ENCODE measurements at regions not wholly inside any gene's neighbourhood (a gene's known extent, or its start where the extent isn't known, plus 50 kb on each side); places are given as distances from the start of the nearest gene placed in this dataset.
"Not testable (repeated sequence)": the region's sequence is repeated elsewhere in the genome, so short reads cannot be mapped to it uniquely, and the experiment has no call there.

DNA sequence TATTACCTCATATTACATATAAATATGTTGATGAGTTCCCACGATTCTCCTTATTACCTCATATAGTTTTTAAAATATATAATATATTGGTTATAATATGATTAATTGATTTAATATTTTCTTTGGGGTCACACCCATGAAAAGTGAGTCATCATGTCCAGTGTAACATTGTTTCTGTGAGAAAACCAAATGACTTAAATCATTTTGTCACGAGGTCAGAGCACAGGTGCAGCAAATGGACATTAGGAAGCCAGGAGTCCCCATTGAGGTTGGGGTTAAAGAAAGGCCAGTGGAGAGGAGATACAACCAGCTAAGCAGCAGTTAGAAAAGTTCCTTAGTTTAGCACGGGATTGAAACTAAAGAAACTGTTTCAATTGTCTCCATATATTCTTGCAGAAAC, 133.9 kb upstream of the RAPGEF2 start:
- 81% methylated on average over 3 of the region's 3 CpGs for WGBS (ENCODE audit: low lambda C conversion rate, missing lambda C conversion rate)
- Histone ChIP-seq H3K27me3 (no peaks in the 10 kb centered on the region), H3K9me2 (replicated peaks; ENCODE audit: insufficient read depth) (no peaks in the 10 kb centered on the region), H3K27ac (no peak overlapping the region), H2AFZ (no peak overlapping the region), H3K4me3 (no peak overlapping the region), H3K4me1 (ENCODE audit: insufficient read depth) (no peaks in the 10 kb centered on the region), H3K4me2 (no peak overlapping the region), H3K36me3 (replicated peaks; ENCODE audit: insufficient read depth, low read depth) (no peaks in the 10 kb centered on the region), H4K20me1 (ENCODE audit: insufficient read depth, poor library complexity, severe bottlenecking) (no peaks in the 10 kb centered on the region), H3K79me2 (no peaks in the 10 kb centered on the region), H3K9me3 (ENCODE audit: low read depth) (no peaks in the 10 kb centered on the region)
- TF ChIP-seq, protein P1, sequence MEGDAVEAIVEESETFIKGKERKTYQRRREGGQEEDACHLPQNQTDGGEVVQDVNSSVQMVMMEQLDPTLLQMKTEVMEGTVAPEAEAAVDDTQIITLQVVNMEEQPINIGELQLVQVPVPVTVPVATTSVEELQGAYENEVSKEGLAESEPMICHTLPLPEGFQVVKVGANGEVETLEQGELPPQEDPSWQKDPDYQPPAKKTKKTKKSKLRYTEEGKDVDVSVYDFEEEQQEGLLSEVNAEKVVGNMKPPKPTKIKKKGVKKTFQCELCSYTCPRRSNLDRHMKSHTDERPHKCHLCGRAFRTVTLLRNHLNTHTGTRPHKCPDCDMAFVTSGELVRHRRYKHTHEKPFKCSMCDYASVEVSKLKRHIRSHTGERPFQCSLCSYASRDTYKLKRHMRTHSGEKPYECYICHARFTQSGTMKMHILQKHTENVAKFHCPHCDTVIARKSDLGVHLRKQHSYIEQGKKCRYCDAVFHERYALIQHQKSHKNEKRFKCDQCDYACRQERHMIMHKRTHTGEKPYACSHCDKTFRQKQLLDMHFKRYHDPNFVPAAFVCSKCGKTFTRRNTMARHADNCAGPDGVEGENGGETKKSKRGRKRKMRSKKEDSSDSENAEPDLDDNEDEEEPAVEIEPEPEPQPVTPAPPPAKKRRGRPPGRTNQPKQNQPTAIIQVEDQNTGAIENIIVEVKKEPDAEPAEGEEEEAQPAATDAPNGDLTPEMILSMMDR (IDR thresholded peaks at IDR 0.05; ENCODE audit: poor library complexity), result no peak
- TF ChIP-seq EZH2phosphoT487 (IDR thresholded peaks at IDR 0.05; ENCODE audit: low read depth, severe bottlenecking, unreplicated experiment) (no peak), EZH2 (IDR thresholded peaks at IDR 0.05; ENCODE audit: borderline replicate concordance) (no peak)
- DNase-seq (ENCODE audit: low spot score), result no peak

DNA sequence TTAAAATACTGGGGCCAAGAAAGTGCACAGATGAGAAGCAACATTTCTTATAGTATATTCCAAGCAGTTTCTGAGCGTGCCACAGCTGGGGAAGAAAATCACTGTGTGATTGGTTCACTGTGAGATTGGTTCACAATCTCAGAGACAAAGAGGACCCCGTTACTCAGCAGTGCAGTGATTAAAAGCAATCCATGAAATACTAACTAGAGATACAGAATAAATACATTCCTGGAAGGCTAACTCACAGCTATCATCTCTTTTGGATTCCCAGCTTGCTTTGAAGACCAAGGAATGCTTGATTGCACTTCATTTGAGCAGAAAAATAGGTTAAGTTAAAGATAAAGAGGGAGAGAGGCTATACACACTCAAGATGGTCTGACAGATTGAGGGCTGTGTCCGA, 132.1 kb upstream of the RAPGEF2 start:
- TF ChIP-seq, protein P1 (IDR thresholded peaks at IDR 0.05; ENCODE audit: poor library complexity), result no peak
- no peak for TF ChIP-seq EZH2 (IDR thresholded peaks at IDR 0.05; ENCODE audit: borderline replicate concordance)
- no peaks in the 10 kb centered on the region for H3K79me2 ChIP-seq
- DNase-seq (ENCODE audit: low spot score), result no peak
- H3K36me3 ChIP-seq (replicated peaks; ENCODE audit: insufficient read depth, low read depth), result no peaks in the 10 kb centered on the region
- H3K4me2 ChIP-seq, result no peak overlapping the region
- no peaks in the 10 kb centered on the region for H3K27me3 ChIP-seq
- no peak overlapping the region for H3K27ac ChIP-seq
- H2AFZ ChIP-seq, result no peak overlapping the region
- H3K4me1 ChIP-seq (ENCODE audit: insufficient read depth), result no peaks in the 10 kb centered on the region
- no peaks in the 10 kb centered on the region for H4K20me1 ChIP-seq (ENCODE audit: insufficient read depth, poor library complexity, severe bottlenecking)
- no peaks in the 10 kb centered on the region for H3K9me3 ChIP-seq (ENCODE audit: low read depth)
- WGBS (ENCODE audit: low lambda C conversion rate, missing lambda C conversion rate), result 53% methylated on average over 3 of the region's 3 CpGs
- H3K9me2 ChIP-seq (replicated peaks; ENCODE audit: insufficient read depth), result no peaks in the 10 kb centered on the region
- no peak overlapping the region for H3K4me3 ChIP-seq

DNA sequence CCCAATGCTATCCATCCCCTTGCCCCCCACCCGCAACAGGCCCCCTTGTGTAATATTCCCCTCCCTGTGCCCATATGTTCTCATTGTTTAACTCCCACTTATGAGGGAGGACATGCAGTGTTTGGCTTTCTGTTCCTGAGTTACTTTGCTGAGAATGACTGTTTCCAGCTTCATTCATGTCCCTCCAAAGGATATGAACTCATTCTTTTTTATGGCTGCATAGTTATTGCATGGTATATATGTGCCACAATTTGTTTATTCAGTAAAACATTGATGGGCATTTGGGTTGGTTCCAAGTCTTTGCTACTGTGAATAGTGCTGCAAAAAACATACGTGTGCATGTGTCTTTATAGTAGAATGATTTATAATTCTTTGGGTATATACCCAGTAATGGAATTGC, 128.4 kb upstream of the RAPGEF2 start:
- not testable (repeated sequence) for H3K4me1 ChIP-seq (ENCODE audit: insufficient read depth); H3K4me2 ChIP-seq; H3K36me3 ChIP-seq (replicated peaks; ENCODE audit: insufficient read depth, low read depth); H3K27me3 ChIP-seq; H3K9me3 ChIP-seq (ENCODE audit: low read depth); H3K27ac ChIP-seq; H3K79me2 ChIP-seq; H4K20me1 ChIP-seq (ENCODE audit: insufficient read depth, poor library complexity, severe bottlenecking); H3K9me2 ChIP-seq (replicated peaks; ENCODE audit: insufficient read depth); H3K4me3 ChIP-seq; DNase-seq (ENCODE audit: low spot score); H2AFZ ChIP-seq
- WGBS (ENCODE audit: low lambda C conversion rate, missing lambda C conversion rate), result 88% methylated on average over 2 of the region's 2 CpGs

DNA sequence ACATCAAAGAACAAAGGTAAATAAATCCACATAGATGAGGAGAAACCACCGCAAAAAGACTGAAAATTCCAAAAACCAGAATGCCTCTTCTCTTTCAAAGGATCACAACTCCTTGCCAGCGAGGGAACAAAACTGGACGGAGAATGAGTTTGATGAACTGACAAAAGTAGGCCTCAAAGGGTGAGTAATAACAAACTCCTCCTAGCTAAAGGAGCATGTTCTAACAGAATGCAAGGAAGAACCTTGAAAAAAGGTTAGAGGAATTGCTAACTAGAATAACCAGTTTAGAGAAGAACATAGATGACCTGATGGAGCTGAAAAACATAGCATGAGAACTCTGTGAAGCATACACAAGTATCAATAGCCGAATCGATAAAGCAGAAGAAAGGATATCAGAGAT, 122.2 kb upstream of the RAPGEF2 start:
- not testable (repeated sequence) for H3K27ac ChIP-seq; H3K36me3 ChIP-seq (replicated peaks; ENCODE audit: insufficient read depth, low read depth); H3K4me2 ChIP-seq; H3K4me3 ChIP-seq; H3K9me3 ChIP-seq (ENCODE audit: low read depth); H3K79me2 ChIP-seq; H3K27me3 ChIP-seq; H3K4me1 ChIP-seq (ENCODE audit: insufficient read depth); H4K20me1 ChIP-seq (ENCODE audit: insufficient read depth, poor library complexity, severe bottlenecking); H2AFZ ChIP-seq; H3K9me2 ChIP-seq (replicated peaks; ENCODE audit: insufficient read depth); DNase-seq (ENCODE audit: low spot score)
- 94% methylated on average over 5 of the region's 5 CpGs for WGBS (ENCODE audit: low lambda C conversion rate, missing lambda C conversion rate)
